HG03066 (cell line): ENCODE measurements at regions not wholly inside any gene's neighbourhood (a gene's known extent, or its start where the extent isn't known, plus 50 kb on each side); places are given as distances from the start of the nearest gene placed in this dataset.
A peak's percentile ranks its signal among the peaks of the same experiment; 100 is the strongest.
"Not testable (repeated sequence)": the region's sequence is repeated elsewhere in the genome, so short reads cannot be mapped to it uniquely, and the experiment has no call there.

Source experiments
- ATAC-seq: cut with Tn5 transposase; IDR thresholded peaks from one replicate; pipeline ENCODE4 v1.9.1; 2021; ENCODE audit warnings: low read depth; ENCODE audit not compliant: unreplicated experiment

GRCh38 chr6:63440057-63440456 lies 120.3 kb upstream of the LGSN start:
- ATAC-seq = no peak

GRCh38 chr6:63440594-63440993 lies 120.8 kb upstream of the LGSN start:
- no peak for ATAC-seq

- no peak for ATAC-seq
These were observed 121.6 kb upstream of the LGSN start for GRCh38 chr6:63441266-63441956.

GRCh38 chr6:63442870-63443269 lies 123.1 kb upstream of the LGSN start:
- ATAC-seq = no peak

- no peak for ATAC-seq
These were observed 125.0 kb upstream of the LGSN start for GRCh38 chr6:63444768-63445167.

GRCh38 chr6:63446405-63446804 lies 125.9 kb upstream of the LOC128125822 start:
- no peak for ATAC-seq

- ATAC-seq = no peak
These were observed 125.1 kb upstream of the LOC128125822 start for GRCh38 chr6:63447134-63447533.

- no peak for ATAC-seq
These were observed 124.1 kb upstream of the LOC128125822 start for GRCh38 chr6:63448229-63448628.

- ATAC-seq = no peak
These were observed 122.6 kb upstream of the LOC128125822 start for GRCh38 chr6:63449714-63450113.

- no peak for ATAC-seq
These were observed 121.0 kb upstream of the LOC128125822 start for GRCh38 chr6:63451238-63451637.

GRCh38 chr6:63452125-63452524 lies 120.2 kb upstream of the LOC128125822 start:
- ATAC-seq = no peak

GRCh38 chr6:63456734-63457133 lies 115.5 kb upstream of the LOC128125822 start:
- ATAC-seq = no peak

- peak; percentile 95 for ATAC-seq
These were observed 113.7 kb upstream of the LOC128125822 start for GRCh38 chr6:63458480-63459115.

- ATAC-seq = no peak
These were observed 112.5 kb upstream of the LOC128125822 start for GRCh38 chr6:63459814-63460213.

- ATAC-seq = no peak
These were observed 111.3 kb upstream of the LOC128125822 start for GRCh38 chr6:63460971-63461370.

- ATAC-seq = no peak
These were observed 108.2 kb upstream of the LOC128125822 start for GRCh38 chr6:63464060-63464459.

GRCh38 chr6:63465750-63466149 lies 106.5 kb upstream of the LOC128125822 start:
- no peak for ATAC-seq

- ATAC-seq = no peak
These were observed 106.0 kb upstream of the LOC128125822 start for GRCh38 chr6:63466242-63466733.

- no peak for ATAC-seq
These were observed 104.9 kb upstream of the LOC128125822 start for GRCh38 chr6:63467247-63467954.

- ATAC-seq = not testable (repeated sequence)
These were observed 101.1 kb upstream of the LOC128125822 start for GRCh38 chr6:63471145-63471544.

GRCh38 chr6:63471654-63472053 lies 100.6 kb upstream of the LOC128125822 start:
- ATAC-seq = no peak
